Small intestine (tissue), 7 donors: ENCODE measurements at regions not wholly inside any gene's neighbourhood (a gene's known extent, or its start where the extent isn't known, plus 50 kb on each side); places are given as distances from the start of the nearest gene placed in this dataset.
A peak's percentile ranks its signal among the peaks of the same experiment; 100 is the strongest.
"Not testable (repeated sequence)": the region's sequence is repeated elsewhere in the genome, so short reads cannot be mapped to it uniquely, and the experiment has no call there.

Source experiments
- DNase-seq, 2 donors: peaks; one replicate each; pipeline versions ENCODE4 v3.0.0 to v3.0.0-alpha.2; 2013
- FAIRE-seq: peaks from 2 replicates; lab custom pipeline; 2012; peaks lifted over from hg19 to GRCh38; lab: Jason Lieb, UNC
- H3K27ac ChIP-seq, 3 donors: one replicate each; pipeline ENCODE4 v1.5.1; 2013; ENCODE audit warnings: low read length in 2 of 3, mild to moderate bottlenecking in 2 of 3, control low read depth in 1 of 3, inconsistent platforms in 1 of 3, low read depth in 1 of 3, moderate library complexity in 1 of 3
- H3K27me3 ChIP-seq, 3 donors: one replicate each; pipeline ENCODE4 v1.6.1; 2013; ENCODE audit warnings: low read length in 3 of 3, inconsistent platforms in 1 of 3; ENCODE audit not compliant: control insufficient read depth in 3 of 3, insufficient read depth in 3 of 3
- H3K36me3 ChIP-seq, 3 donors: one replicate each; pipeline ENCODE4 v1.6.1; 2013; ENCODE audit warnings: low read length in 3 of 3, inconsistent platforms in 1 of 3, low read depth in 1 of 3, mild to moderate bottlenecking in 1 of 3, moderate library complexity in 1 of 3; ENCODE audit not compliant: control insufficient read depth in 3 of 3, insufficient read depth in 2 of 3
- H3K4me1 ChIP-seq, 3 donors: one replicate each; pipeline ENCODE4 v1.6.1; 2013; ENCODE audit warnings: low read length in 2 of 3, inconsistent platforms in 1 of 3, low read depth in 1 of 3, mild to moderate bottlenecking in 1 of 3, moderate library complexity in 1 of 3; ENCODE audit not compliant: control insufficient read depth in 3 of 3, insufficient read depth in 2 of 3
- H3K4me3 ChIP-seq, 3 donors: one replicate each; pipeline ENCODE4 v1.5.1; 2013; ENCODE audit warnings: low read length in 3 of 3, control low read depth in 1 of 3, inconsistent platforms in 1 of 3, low read depth in 1 of 3, mild to moderate bottlenecking in 1 of 3, moderate library complexity in 1 of 3
- H3K9me3 ChIP-seq, 2 donors: one replicate each; pipeline ENCODE4 v1.6.1; 2013; ENCODE audit warnings: low read depth in 1 of 2, low read length in 1 of 2; ENCODE audit not compliant: control insufficient read depth in 2 of 2, insufficient read depth in 1 of 2
- WGBS, 3 donors: extraction: QIAGEN DNeasy Blood & Tissue Kit; methylation state at CpG; one replicate each; pipeline ENCODE4 v1.1.7; 2013; 5-methylcytosine and 5-hydroxymethylcytosine counted together
- donor health status: healthy with polysubstance abuse.
- donor health status: control.
- donor health status: control.
- donor health status: Bipolar disorder and iron deficiency.
- donor health status: healthy.

- H3K9me3 ChIP-seq: no peaks in the 10 kb centered on the region
- no peak for FAIRE-seq
- H3K36me3 ChIP-seq: no peaks in the 10 kb centered on the region
- DNase-seq: no peak
- no peaks in the 10 kb centered on the region for H3K4me1 ChIP-seq
- H3K4me3 ChIP-seq: no peak overlapping the region
- H3K27me3 ChIP-seq: no peaks in the 10 kb centered on the region
- no peak overlapping the region for H3K27ac ChIP-seq
Observed at GRCh38 chr6:101178748-101179147, 214.8 kb upstream of the GRIK2 start.

GRCh38 chr6:101181006-101181405, 212.5 kb upstream of the GRIK2 start:
- no peak overlapping the region for H3K27ac ChIP-seq
- H3K9me3 ChIP-seq: no peaks in the 10 kb centered on the region
- H3K4me1 ChIP-seq: no peaks in the 10 kb centered on the region
- H3K36me3 ChIP-seq: no peaks in the 10 kb centered on the region
- 75 to 80% (median 80%) methylated on average over 6 of the region's 6 CpGs for WGBS, 3 donors
- FAIRE-seq (no peak), DNase-seq (no peak)
- no peak overlapping the region for H3K4me3 ChIP-seq
- no peaks in the 10 kb centered on the region for H3K27me3 ChIP-seq

GRCh38 chr6:101188285-101188798, 205.2 kb upstream of the GRIK2 start:
- H3K27me3 ChIP-seq, FAIRE-seq, DNase-seq, H3K27ac ChIP-seq, H3K36me3 ChIP-seq, H3K9me3 ChIP-seq, H3K4me3 ChIP-seq, H3K4me1 ChIP-seq: not testable (repeated sequence)
- 77 to 83% (median 81%) methylated on average over 11 to 12 of the region's 12 CpGs for WGBS, 3 donors

GRCh38 chr6:101195588-101195987, 197.9 kb upstream of the GRIK2 start:
- no peaks in the 10 kb centered on the region for H3K36me3 ChIP-seq
- H3K4me3 ChIP-seq: no peak overlapping the region
- no peaks in the 10 kb centered on the region for H3K27me3 ChIP-seq
- no peak overlapping the region for H3K27ac ChIP-seq
- DNase-seq: no peak
- no peak for FAIRE-seq
- H3K4me1 ChIP-seq: no peaks in the 10 kb centered on the region
- H3K9me3 ChIP-seq: no peaks in the 10 kb centered on the region

GRCh38 chr6:101199441-101199840, 194.1 kb upstream of the GRIK2 start:
- H3K27me3 ChIP-seq: no peaks in the 10 kb centered on the region

GRCh38 chr6:101202867-101203374, 190.6 kb upstream of the GRIK2 start:
- peak; percentile 58 to 75 for DNase-seq
- H3K27me3 ChIP-seq: no peaks in the 10 kb centered on the region
- H3K4me1 ChIP-seq: peaks cover 0 to 10% (median 0%) of the 10 kb centered on the region in 3 donors
- no peaks in the 10 kb centered on the region for H3K36me3 ChIP-seq
- no peak overlapping the region for H3K27ac ChIP-seq
- FAIRE-seq: no peak
- no peaks in the 10 kb centered on the region for H3K9me3 ChIP-seq
- no peak overlapping the region for H3K4me3 ChIP-seq

More at GRCh38 chr6:101199441-101199840, 194.1 kb upstream of the GRIK2 start:
- H3K4me1 ChIP-seq: no peaks in the 10 kb centered on the region
- DNase-seq (peak; percentile 33 to 72), FAIRE-seq (no peak)
- no peaks in the 10 kb centered on the region for H3K9me3 ChIP-seq
- H3K4me3 ChIP-seq: no peak overlapping the region
- H3K27ac ChIP-seq: no peak overlapping the region
- H3K36me3 ChIP-seq: no peaks in the 10 kb centered on the region

- Histone ChIP-seq H3K4me1 (peaks cover 0 to 10% (median 0%) of the 10 kb centered on the region in 3 donors), H3K36me3 (no peaks in the 10 kb centered on the region), H3K9me3 (no peaks in the 10 kb centered on the region), H3K27ac (no peak overlapping the region), H3K27me3 (no peaks in the 10 kb centered on the region), H3K4me3 (no peak overlapping the region)
- 85 to 93% (median 85%) methylated on average over 2 of the region's 2 CpGs for WGBS, 3 donors
- DNase-seq (no peak), FAIRE-seq (no peak)
Observed at GRCh38 chr6:101203664-101204063, 189.8 kb upstream of the GRIK2 start.

GRCh38 chr6:101208152-101208551, 185.4 kb upstream of the GRIK2 start:
- peak overlapping the region in 1 of 3 donors; percentile 76 for H3K27ac ChIP-seq
- H3K36me3 ChIP-seq: no peaks in the 10 kb centered on the region
- no peaks in the 10 kb centered on the region for H3K27me3 ChIP-seq
- DNase-seq (peak; percentile 91 to 95), FAIRE-seq (peak; percentile 26)
- WGBS, 3 donors: 16 to 36% (median 25%) methylated on average over 4 of the region's 4 CpGs
- H3K4me3 ChIP-seq: no peak overlapping the region
- no peaks in the 10 kb centered on the region for H3K9me3 ChIP-seq
- H3K4me1 ChIP-seq: peaks cover 0 to 14% (median 0%) of the 10 kb centered on the region in 3 donors

- DNase-seq: no peak
- H3K9me3 ChIP-seq: no peaks in the 10 kb centered on the region
- no peaks in the 10 kb centered on the region for H3K36me3 ChIP-seq
- peaks cover 0 to 7% (median 0%) of the 10 kb centered on the region in 3 donors for H3K4me1 ChIP-seq
- no peak for FAIRE-seq
- no peak overlapping the region for H3K27ac ChIP-seq
- no peak overlapping the region for H3K4me3 ChIP-seq
- 74 to 84% (median 82%) methylated on average over 4 of the region's 4 CpGs for WGBS, 3 donors
- no peaks in the 10 kb centered on the region for H3K27me3 ChIP-seq
Observed at GRCh38 chr6:101212640-101213039, 180.9 kb upstream of the GRIK2 start.
